ENCODE measurements at regions not wholly inside any gene's neighbourhood (a gene's known extent, or its start where the extent isn't known, plus 50 kb on each side); places are given as distances from the start of the nearest gene placed in this dataset. TPM values are rescaled to one million over a fixed set of nuclear protein-coding genes. Genes with fewer than 3 reads are reported as not detected.

Small RNA genes lying in the stretch of these regions (small RNA-seq; reads per million reads assigned to genes)
- gene HIGD1AP4 (ENCODE audit: insufficient read depth): not detected
- not detected for gene RN7SL807P (ENCODE audit: insufficient read depth)

Measured in H1 (cell line).